MM.1S (cell line): ENCODE measurements at regions not wholly inside any gene's neighbourhood (a gene's known extent, or its start where the extent isn't known, plus 50 kb on each side); places are given as distances from the start of the nearest gene placed in this dataset.

Experiments
- DNase-seq: peaks from one replicate; pipeline ENCODE4 v3.0.0-alpha.2; 2015
- H2AFZ ChIP-seq: fragments of 300-600 bp; sonication (generic); 2 replicates; pipeline ENCODE4 v1.6.0; 2016; ENCODE audit warnings: antibody characterized with exemption, low read length
- H3F3A ChIP-seq: fragments of 300-600 bp; sonication (generic); 2 replicates; pipeline ENCODE4 v1.6.1; 2016; ENCODE audit warnings: mild to moderate bottlenecking, antibody characterized with exemption, low read length, moderate library complexity, mixed read lengths; ENCODE audit not compliant: insufficient read depth
- H3K27ac ChIP-seq: fragments of 300-600 bp; sonication (generic); 2 replicates; pipeline ENCODE4 v1.5.1; 2016; ENCODE audit warnings: mild to moderate bottlenecking, low read length
- H3K27me3 ChIP-seq: fragments of 300-600 bp; sonication (generic); replicated peaks from 2 replicates; pipeline ENCODE4 v1.6.0; 2016; ENCODE audit warnings: low read length; ENCODE audit not compliant: insufficient read depth
- H3K36me3 ChIP-seq: fragments of 300-600 bp; sonication (generic); replicated peaks from 2 replicates; pipeline ENCODE4 v1.6.1; 2016; ENCODE audit warnings: mild to moderate bottlenecking, low read length, mixed read lengths; ENCODE audit not compliant: insufficient read depth
- H3K4me1 ChIP-seq: fragments of 300-600 bp; sonication (generic); 2 replicates; pipeline ENCODE4 v1.6.1; 2016; ENCODE audit warnings: low read length, mixed read lengths
- H3K4me2 ChIP-seq: fragments of 300-600 bp; sonication (generic); 2 replicates; pipeline ENCODE4 v1.6.0; 2016; ENCODE audit warnings: low read depth, low read length
- H3K4me3 ChIP-seq: fragments of 300-600 bp; sonication (generic); 2 replicates; pipeline ENCODE4 v1.5.1; 2016; ENCODE audit warnings: low read length, mixed read lengths
- H3K79me2 ChIP-seq: fragments of 300-600 bp; sonication (generic); 2 replicates; pipeline ENCODE4 v1.6.1; 2016; ENCODE audit warnings: mixed run types, low read length, mixed read lengths
- H3K9ac ChIP-seq: fragments of 300-600 bp; sonication (generic); 2 replicates; pipeline ENCODE4 v1.6.1; 2016; ENCODE audit warnings: low read length, mixed read lengths
- H3K9me2 ChIP-seq: fragments of 300-600 bp; sonication (generic); replicated peaks from 2 replicates; pipeline ENCODE4 v1.6.1; 2016; ENCODE audit warnings: mild to moderate bottlenecking, low read length, mixed read lengths; ENCODE audit not compliant: insufficient read depth
- H3K9me3 ChIP-seq: fragments of 300-600 bp; sonication (generic); replicated peaks from 2 replicates; pipeline ENCODE4 v1.6.1; 2016; ENCODE audit warnings: mild to moderate bottlenecking, low read length, mixed read lengths; ENCODE audit not compliant: insufficient read depth
- H4K20me1 ChIP-seq: fragments of 300-600 bp; sonication (generic); 2 replicates; pipeline ENCODE4 v1.6.1; 2016; ENCODE audit warnings: mild to moderate bottlenecking, low read length, moderate library complexity, mixed read lengths; ENCODE audit not compliant: insufficient read depth
- CTCF ChIP-seq: fragments of 300-600 bp; sonication (generic); IDR thresholded peaks from 2 replicates; pipeline ENCODE4 v1.5.1; 2016; ENCODE audit warnings: antibody characterized with exemption, low read length, mixed read lengths
- EZH2 ChIP-seq: fragments of 300-600 bp; sonication (generic); optimal IDR thresholded peaks from 2 replicates; pipeline ENCODE3; 2017; ENCODE audit warnings: low read depth, mild to moderate bottlenecking, antibody characterized with exemption, low read length, mixed read lengths
- EZH2phosphoT487 ChIP-seq: fragments of 300-600 bp; sonication (generic); IDR thresholded peaks from 2 replicates; pipeline ENCODE4 v1.6.1; 2018; ENCODE audit warnings: antibody characterized with exemption, low read length

GRCh38 chr5:124630767-124631704, 115.4 kb downstream of the ZNF608 start:
- H3K4me1 ChIP-seq = peaks cover 19% of the 10 kb centered on the region
- H3K9me3 ChIP-seq = no peaks in the 10 kb centered on the region
- H3K36me3 ChIP-seq = no peaks in the 10 kb centered on the region
- TF ChIP-seq EZH2phosphoT487 (no peak), EZH2 (no peak), CTCF (no peak)
- peak overlapping the region; percentile 63; the same call in 1 of the 2 replicates for H3K27ac ChIP-seq
- peak overlapping the region; percentile 30; the same call in 1 of the 2 replicates for H3K9ac ChIP-seq
- no peaks in the 10 kb centered on the region for H4K20me1 ChIP-seq
- peak overlapping the region; percentile 73 for H3K4me2 ChIP-seq
- no peaks in the 10 kb centered on the region for H3K9me2 ChIP-seq
- DNase-seq = peak; percentile 78
- H3K79me2 ChIP-seq = no peaks in the 10 kb centered on the region
- H3K27me3 ChIP-seq = no peaks in the 10 kb centered on the region
- peak overlapping the region; percentile 21 for H2AFZ ChIP-seq
- H3K4me3 ChIP-seq = peak overlapping the region; percentile 35
- H3F3A ChIP-seq = peaks cover 9% of the 10 kb centered on the region

DNA sequence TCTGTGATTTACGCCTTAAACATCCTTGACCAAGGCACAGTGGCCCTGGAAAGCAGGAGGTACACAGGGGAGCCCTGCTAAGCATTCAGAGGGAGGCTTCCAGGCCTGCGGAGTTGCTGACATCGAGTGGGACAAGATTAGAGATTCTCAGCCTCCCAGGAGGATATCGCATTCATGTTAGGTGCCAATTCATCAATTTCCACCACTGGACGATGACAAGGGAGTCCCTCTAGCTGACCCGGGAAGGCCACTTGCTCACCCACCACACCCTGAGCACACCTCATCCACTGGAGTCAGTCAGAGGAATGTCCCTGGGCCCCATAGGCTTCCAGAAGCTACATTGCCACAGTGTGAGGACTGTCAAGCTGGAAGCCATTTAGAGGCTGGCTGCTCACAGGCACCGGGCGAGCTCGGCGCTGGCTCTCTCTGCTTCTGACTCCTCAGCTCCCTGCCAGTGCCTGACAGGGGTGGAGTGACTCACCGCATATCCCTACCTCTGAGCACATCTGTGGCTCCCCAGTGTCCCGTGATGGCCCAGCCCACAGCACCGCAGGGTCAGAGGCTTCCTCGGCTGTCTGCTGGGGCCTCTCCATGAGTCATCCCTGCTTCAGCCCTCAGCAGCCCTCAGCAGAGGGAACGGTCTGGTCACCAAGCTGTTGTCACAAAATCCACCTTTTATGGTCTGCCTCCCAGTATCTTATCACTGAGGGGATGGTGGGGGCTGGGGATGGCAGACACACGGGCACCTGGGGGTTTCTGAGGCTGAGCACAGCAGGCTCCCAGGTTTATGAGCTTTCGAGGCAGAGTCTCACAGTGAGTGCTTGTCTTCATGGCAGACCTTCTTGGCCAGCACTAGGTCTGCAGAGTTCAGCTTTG, 117.5 kb downstream of the ZNF608 start:
- peaks cover 9% of the 10 kb centered on the region for H3F3A ChIP-seq
- no peaks in the 10 kb centered on the region for H3K36me3 ChIP-seq
- no peak overlapping the region for H3K27ac ChIP-seq
- H4K20me1 ChIP-seq = no peaks in the 10 kb centered on the region
- no peak overlapping the region for H2AFZ ChIP-seq
- H3K79me2 ChIP-seq = no peaks in the 10 kb centered on the region
- H3K27me3 ChIP-seq = no peaks in the 10 kb centered on the region
- no peak overlapping the region for H3K4me2 ChIP-seq
- TF ChIP-seq EZH2phosphoT487 (no peak), CTCF (no peak), EZH2 (no peak)
- DNase-seq = no peak
- H3K9me3 ChIP-seq = no peaks in the 10 kb centered on the region
- no peak overlapping the region for H3K9ac ChIP-seq
- peaks cover 19% of the 10 kb centered on the region for H3K4me1 ChIP-seq
- no peak overlapping the region for H3K4me3 ChIP-seq
- no peaks in the 10 kb centered on the region for H3K9me2 ChIP-seq

- Histone ChIP-seq H3F3A (peaks cover 9% of the 10 kb centered on the region), H2AFZ (no peak overlapping the region), H3K36me3 (no peaks in the 10 kb centered on the region), H3K9me3 (no peaks in the 10 kb centered on the region), H3K4me2 (no peak overlapping the region), H3K27ac (no peak overlapping the region), H3K4me3 (no peak overlapping the region), H3K9me2 (no peaks in the 10 kb centered on the region), H3K4me1 (peaks cover 19% of the 10 kb centered on the region), H4K20me1 (no peaks in the 10 kb centered on the region), H3K27me3 (no peaks in the 10 kb centered on the region), H3K9ac (no peak overlapping the region), H3K79me2 (no peaks in the 10 kb centered on the region)
- no peak for DNase-seq
- TF ChIP-seq CTCF (no peak), EZH2 (no peak), EZH2phosphoT487 (no peak)
Observed at GRCh38 chr5:124627815-124628595, 118.4 kb downstream of the ZNF608 start.
